GM12878 (cell line): ENCODE measurements at regions not wholly inside any gene's neighbourhood (a gene's known extent, or its start where the extent isn't known, plus 50 kb on each side); places are given as distances from the start of the nearest gene placed in this dataset.
A peak's percentile ranks its signal among the peaks of the same experiment; 100 is the strongest.

Experiments
- ATAC-seq: fragments of 200-7000 bp; cut with Tn5 transposase; 3 replicates; pipeline ENCODE4 v1.9.1; 2020; ENCODE audit warnings: mild to moderate bottlenecking, moderate library complexity
- BruUV-seq: library from RNA; stranded (reverse); fragments of 400-500 nt; replicated peaks from 2 replicates; lab custom pipeline; 2021; lab: Mats Ljungman, UMichigan
- CTCF ChIA-PET: fragments of 300-600 bp; sonication (Branson Sonifier 250); formaldehyde crosslinking; extraction: SDS; loops from one replicate; lab custom pipeline; 2021; ENCODE audit warnings: inconsistent platforms; lab: Yijun Ruan, JAX
- POLR2A ChIA-PET: fragments of 350-600 bp; formaldehyde crosslinking; extraction: SDS; loops from one replicate; lab custom pipeline; 2021; ENCODE audit warnings: inconsistent platforms; lab: Charles Lee
- RAD21 ChIA-PET: fragments of 300-600 bp; sonication (Branson Sonifier 250); formaldehyde crosslinking; loops from one replicate; lab custom pipeline; 2023; ENCODE audit warnings: antibody characterized with exemption; ENCODE audit not compliant: unreplicated experiment; lab: Charles Lee
- SMC1A ChIA-PET: fragments of 300-600 bp; sonication (Branson Sonifier 250); formaldehyde crosslinking; loops from one replicate; lab custom pipeline; 2023; ENCODE audit not compliant: unreplicated experiment, uncharacterized antibody; lab: Charles Lee
- DNase-seq: peaks from one replicate; pipeline ENCODE4 v3.0.0-alpha.2; 2011; ENCODE audit warnings: low read depth, low spot score
- FAIRE-seq: peaks from 3 replicates; lab custom pipeline; 2011; peaks lifted over from hg19 to GRCh38; lab: Jason Lieb, UNC
- H2AFZ ChIP-seq: 2 replicates; pipeline ENCODE4 v1.6.0; 2011; ENCODE audit warnings: low read depth, low read length, control low read depth; ENCODE audit not compliant: control insufficient read depth
- H3K27ac ChIP-seq: 2 replicates; pipeline ENCODE4 v1.5.1; 2011; ENCODE audit warnings: control low read depth; ENCODE audit not compliant: control insufficient read depth, insufficient read depth
- H3K27me3 ChIP-seq, 2 experiments: replicated peaks in 1 of 2; 2 replicates each; pipeline versions ENCODE4 v1.6.0 to v1.6.1; 2011; ENCODE audit warnings: low read length in 1 of 2; ENCODE audit not compliant: control insufficient read depth in 2 of 2, insufficient read depth in 2 of 2
- H3K36me3 ChIP-seq, 2 experiments: 2 replicates each; pipeline ENCODE4 v1.5.1; 2011; ENCODE audit warnings: low read length in 1 of 2; ENCODE audit not compliant: control insufficient read depth in 2 of 2, insufficient read depth in 2 of 2
- H3K4me1 ChIP-seq: 2 replicates; pipeline ENCODE4 v1.6.1; 2011; ENCODE audit warnings: mild to moderate bottlenecking, low read length, moderate library complexity, mixed read lengths; ENCODE audit not compliant: control insufficient read depth, insufficient read depth
- H3K4me2 ChIP-seq: 2 replicates; pipeline ENCODE4 v1.6.0; 2011; ENCODE audit warnings: control low read depth; ENCODE audit not compliant: control insufficient read depth, insufficient read depth
- H3K4me3 ChIP-seq: fragments of 200-600 bp; sonication (generic); 2 replicates; pipeline ENCODE4 v1.5.1; 2016
- H3K79me2 ChIP-seq: 2 replicates; pipeline ENCODE4 v1.6.0; 2011; ENCODE audit warnings: low read length; ENCODE audit not compliant: control insufficient read depth, insufficient read depth
- H3K9ac ChIP-seq: 2 replicates; pipeline ENCODE4 v1.8.0; 2011; ENCODE audit warnings: low read length, control low read depth, mixed read lengths; ENCODE audit not compliant: control insufficient read depth, insufficient read depth
- H3K9me3 ChIP-seq: replicated peaks from 3 replicates; pipeline ENCODE4 v1.5.1; 2011; ENCODE audit warnings: mild to moderate bottlenecking, low read length; ENCODE audit not compliant: control insufficient read depth, insufficient read depth
- H4K20me1 ChIP-seq: 2 replicates; pipeline ENCODE4 v1.6.0; 2011; ENCODE audit not compliant: control insufficient read depth, insufficient read depth
- CTCF ChIP-seq, 3 experiments: IDR thresholded peaks in 2 of 3; conservative IDR thresholded peaks in 1 of 3; 2 replicates each; pipeline ENCODE4 v1.5.1; 2011; ENCODE audit warnings: low read depth in 3 of 3, low read length in 3 of 3, mild to moderate bottlenecking in 3 of 3, control low read depth in 2 of 3, moderate library complexity in 2 of 3, inconsistent platforms in 1 of 3, mixed read lengths in 1 of 3; ENCODE audit not compliant: control insufficient read depth in 2 of 3, insufficient read depth in 1 of 3; ENCODE audit errors: extremely low read depth in 1 of 3
- IRF4 ChIP-seq: IDR thresholded peaks from 2 replicates; pipeline ENCODE4 v1.6.1; 2011; ENCODE audit warnings: low read depth, low read length
- MYB ChIP-seq: fragments of 150-350 bp; IDR thresholded peaks from 2 replicates; pipeline ENCODE4 v1.6.1; 2014; ENCODE audit warnings: mild to moderate bottlenecking, low read depth, low read length, borderline replicate concordance
- PML ChIP-seq: IDR thresholded peaks from 2 replicates; pipeline ENCODE4 v1.6.1; 2012; ENCODE audit warnings: low read length, inconsistent platforms
- RAD21 ChIP-seq: IDR thresholded peaks from 2 replicates; pipeline ENCODE4 v1.6.1; 2011; ENCODE audit warnings: mild to moderate bottlenecking, low read depth, low read length, moderate library complexity; ENCODE audit not compliant: insufficient read depth
- RELB ChIP-seq: fragments of 450-650 bp; IDR thresholded peaks from 2 replicates; pipeline ENCODE4 v1.6.1; 2017; ENCODE audit warnings: low read depth, mild to moderate bottlenecking, moderate library complexity
- SMC3 ChIP-seq: IDR thresholded peaks from 2 replicates; pipeline ENCODE4 v1.6.1; 2011; ENCODE audit warnings: low read length, improper control_type of control experiment, borderline replicate concordance
- ZNF207 ChIP-seq: fragments of 450-650 bp; IDR thresholded peaks from 2 replicates; pipeline ENCODE4 v1.6.1; 2014; ENCODE audit warnings: antibody characterized with exemption, mild to moderate bottlenecking, borderline replicate concordance
- ZZZ3 ChIP-seq: IDR thresholded peaks from 2 replicates; pipeline ENCODE4 v1.6.1; 2011; ENCODE audit warnings: low read depth; ENCODE audit not compliant: control insufficient read depth, insufficient read length
- WGBS: methylation state at CpG from one replicate; pipeline ENCODE4 v1.1.6; 2016; ENCODE audit warnings: low lambda C conversion rate; ENCODE audit not compliant: insufficient replicate concordance, insufficient coverage; ENCODE audit errors: missing lambda C conversion rate; 5-methylcytosine and 5-hydroxymethylcytosine counted together
- in situ Hi-C: fragments of 300-500 bp; cut with MboI; formaldehyde crosslinking; loops from 9 replicates; pipeline ENCODE4 v1.14.3; 2018; ENCODE audit warnings: mixed read lengths
- intact Hi-C: fragments of 100-400 bp; cut with micrococcal nuclease; formaldehyde crosslinking; loops from one replicate; pipeline ENCODE4 v1.14.2; 2022; ENCODE audit not compliant: unreplicated experiment

GRCh38 chr6:9250852-9251251, 815.5 kb upstream of the SLC35B3 start:
- in situ Hi-C loops: no loop called here
- Histone ChIP-seq H2AFZ (no peak overlapping the region), H3K4me1 (no peaks in the 10 kb centered on the region), H3K9me3 (no peaks in the 10 kb centered on the region), H3K9ac (no peak overlapping the region), H3K79me2 (no peaks in the 10 kb centered on the region), H3K27me3 (no peaks in the 10 kb centered on the region), H3K4me2 (no peak overlapping the region), H3K36me3 (no peaks in the 10 kb centered on the region), H3K27ac (no peak overlapping the region), H3K4me3 (no peak overlapping the region), H4K20me1 (no peaks in the 10 kb centered on the region)
- POLR2A ChIA-PET: no interaction called here
- ATAC-seq (peak; percentile 49; the same call in 2 of the 3 replicates), DNase-seq (no peak), FAIRE-seq (no peak)
- RAD21 ChIA-PET: interaction anchor here (1.2 to 2.2 kb wide), 2 partner anchors 1178 to 1184 kb away, joined by 3 to 12 read pairs; no protein-coding TSS in a partner anchor
- no TSS peak for BruUV-seq
- 1% methylated on average over 9 of the region's 9 CpGs for WGBS
- intact Hi-C loops: loop anchor here (1.0 to 2.0 kb wide), 2 partner anchors 162 to 1178 kb away; no protein-coding TSS in a partner anchor
- SMC1A ChIA-PET: interaction anchor here (0.5 to 1.8 kb wide), 3 partner anchors 162 to 1192 kb away, joined by 3 to 5 read pairs (median 4); no protein-coding TSS in a partner anchor
- TF ChIP-seq IRF4 (peak; percentile 45; the same call in 1 of the 2 replicates), CTCF (IDR thresholded peaks at IDR 0.05 in 2 of 3, conservative IDR thresholded peaks at IDR 0.05 in 1 of 3; ENCODE audit: control insufficient read depth in 2 of 3, extremely low read depth in 1 of 3, insufficient read depth in 1 of 3, low read depth in 3 of 3, low read length in 3 of 3) (peak; percentile 30 to 67 (median 43); a peak in 4 of 6 replicates), SMC3 (peak; percentile 53; the same call in 1 of the 2 replicates), RAD21 (peak; percentile 87), ZZZ3 (no peak), PML (no peak), ZNF207 (no peak), MYB (no peak), RELB (no peak)
- CTCF ChIA-PET: interaction anchor here (0.6 to 3.7 kb wide), 9 partner anchors 14 to 1184 kb away, joined by 3 to 33 read pairs (median 4); no protein-coding TSS in a partner anchor
